NT2/D1 (cell line): ENCODE measurements at regions not wholly inside any gene's neighbourhood (a gene's known extent, or its start where the extent isn't known, plus 50 kb on each side); places are given as distances from the start of the nearest gene placed in this dataset.

Experiments
- SUZ12 ChIP-seq: IDR thresholded peaks from 2 replicates; pipeline ENCODE4 v1.6.1; 2011; ENCODE audit not compliant: insufficient read length, insufficient read depth; ENCODE audit errors: extremely low read depth
- YY1 ChIP-seq: IDR thresholded peaks from 2 replicates; pipeline ENCODE4 v1.6.1; 2011; ENCODE audit not compliant: insufficient read length, insufficient read depth
- ZNF274 ChIP-seq: IDR thresholded peaks from 2 replicates; pipeline ENCODE4 v1.6.1; 2011; ENCODE audit warnings: mild to moderate bottlenecking, low read depth, low read length

- TF ChIP-seq YY1 (no peak), SUZ12 (no peak), ZNF274 (no peak)
Observed at GRCh38 chr5:2898661-2899060, 147.2 kb upstream of the IRX2 start.
